Endothelial cell (in vitro differentiated cells): ENCODE measurements at regions not wholly inside any gene's neighbourhood (a gene's known extent, or its start where the extent isn't known, plus 50 kb on each side); places are given as distances from the start of the nearest gene placed in this dataset.
"Not testable (repeated sequence)": the region's sequence is repeated elsewhere in the genome, so short reads cannot be mapped to it uniquely, and the experiment has no call there.

Experiments used
- DNase-seq: peaks from one replicate; pipeline ENCODE4 v3.0.0; 2021; ENCODE audit warnings: low spot score
- H3K27ac Mint-ChIP-seq: one replicate; pipeline ENCODE4 v1.8.0; 2021; ENCODE audit warnings: mixed read lengths, inconsistent platforms; ENCODE audit not compliant: unreplicated experiment
- H3K27me3 Mint-ChIP-seq: one replicate; pipeline ENCODE4 v1.8.0; 2021; ENCODE audit warnings: mild to moderate bottlenecking, moderate library complexity, mixed read lengths, inconsistent platforms; ENCODE audit not compliant: unreplicated experiment
- H3K36me3 Mint-ChIP-seq: one replicate; pipeline ENCODE4 v1.8.0; 2021; ENCODE audit warnings: mild to moderate bottlenecking, low read depth, mixed read lengths, inconsistent platforms; ENCODE audit not compliant: unreplicated experiment
- H3K4me1 Mint-ChIP-seq: one replicate; pipeline ENCODE4 v1.8.0; 2021; ENCODE audit warnings: mild to moderate bottlenecking, mixed read lengths, inconsistent platforms; ENCODE audit not compliant: unreplicated experiment
- H3K4me3 Mint-ChIP-seq: one replicate; pipeline ENCODE4 v1.8.0; 2021; ENCODE audit warnings: mild to moderate bottlenecking, mixed read lengths, inconsistent platforms; ENCODE audit not compliant: unreplicated experiment
- H3K9me3 Mint-ChIP-seq: one replicate; pipeline ENCODE4 v1.8.0; 2021; ENCODE audit warnings: mixed read lengths, inconsistent platforms; ENCODE audit not compliant: unreplicated experiment
- CTCF ChIP-seq: fragments of 200-600 bp; sonication (generic); IDR thresholded peaks from one replicate; pipeline ENCODE4 v1.5.0; 2021; ENCODE audit warnings: antibody characterized with exemption; ENCODE audit not compliant: unreplicated experiment

- DNase-seq = no peak
- H3K36me3 Mint-ChIP-seq = no peaks in the 10 kb centered on the region
- peaks cover 3% of the 10 kb centered on the region for H3K4me1 Mint-ChIP-seq
- H3K27me3 Mint-ChIP-seq = peaks cover 1% of the 10 kb centered on the region
- no peak overlapping the region for H3K27ac Mint-ChIP-seq
- no peak overlapping the region for H3K4me3 Mint-ChIP-seq
- no peaks in the 10 kb centered on the region for H3K9me3 Mint-ChIP-seq
- TF ChIP-seq CTCF = no peak
Measured at GRCh38 chr12:75684678-75685616, 173.5 kb upstream of the KRR1 start.

- not testable (repeated sequence) for H3K36me3 Mint-ChIP-seq, DNase-seq
Measured at GRCh38 chr12:75683995-75684586, 172.7 kb upstream of the KRR1 start.

GRCh38 chr12:75683220-75683619, 171.8 kb upstream of the KRR1 start:
- no peaks in the 10 kb centered on the region for H3K9me3 Mint-ChIP-seq
- no peak for TF ChIP-seq CTCF
- peaks cover 1% of the 10 kb centered on the region for H3K27me3 Mint-ChIP-seq
- H3K4me1 Mint-ChIP-seq = peaks cover 3% of the 10 kb centered on the region
- DNase-seq = no peak
- H3K4me3 Mint-ChIP-seq = no peak overlapping the region
- H3K36me3 Mint-ChIP-seq = no peaks in the 10 kb centered on the region
- no peak overlapping the region for H3K27ac Mint-ChIP-seq

More at GRCh38 chr12:75683995-75684586, 172.7 kb upstream of the KRR1 start:
- H3K4me3 Mint-ChIP-seq, H3K9me3 Mint-ChIP-seq, H3K27ac Mint-ChIP-seq, H3K4me1 Mint-ChIP-seq, H3K27me3 Mint-ChIP-seq: not testable (repeated sequence)

GRCh38 chr12:75677522-75677921, 166.1 kb upstream of the KRR1 start:
- Mint-ChIP-seq H3K27ac (no peak overlapping the region), H3K4me3 (no peak overlapping the region), H3K36me3 (no peaks in the 10 kb centered on the region), H3K4me1 (no peaks in the 10 kb centered on the region), H3K9me3 (no peaks in the 10 kb centered on the region), H3K27me3 (no peaks in the 10 kb centered on the region)
- DNase-seq = no peak
- no peak for TF ChIP-seq CTCF

GRCh38 chr12:75674393-75674792, 163.0 kb upstream of the KRR1 start:
- no peak overlapping the region for H3K27ac Mint-ChIP-seq
- H3K9me3 Mint-ChIP-seq = no peaks in the 10 kb centered on the region
- H3K27me3 Mint-ChIP-seq = no peaks in the 10 kb centered on the region
- H3K36me3 Mint-ChIP-seq = no peaks in the 10 kb centered on the region
- TF ChIP-seq CTCF = no peak
- H3K4me3 Mint-ChIP-seq = no peak overlapping the region
- DNase-seq = no peak
- peaks cover 2% of the 10 kb centered on the region for H3K4me1 Mint-ChIP-seq
